Occipital lobe (tissue), 1 donor: ENCODE measurements at regions not wholly inside any gene's neighbourhood (a gene's known extent, or its start where the extent isn't known, plus 50 kb on each side); places are given as distances from the start of the nearest gene placed in this dataset.
"Not testable (repeated sequence)": the region's sequence is repeated elsewhere in the genome, so short reads cannot be mapped to it uniquely, and the experiment has no call there.

Experiments used
- DNase-seq: peaks from one replicate; lab custom pipeline; 2025; lab: John Stamatoyannopoulos, UW

GRCh38 chr11:21625982-21626381, 566.9 kb upstream of the ANO5 start:
- DNase-seq, result no peak

GRCh38 chr11:21628641-21629040, 564.2 kb upstream of the ANO5 start:
- DNase-seq, result no peak

GRCh38 chr11:21630934-21631478, 561.9 kb upstream of the ANO5 start:
- DNase-seq, result no peak

- DNase-seq, result no peak
These were observed 560.9 kb upstream of the ANO5 start for GRCh38 chr11:21631991-21632390.

- no peak for DNase-seq
These were observed 558.4 kb upstream of the ANO5 start for GRCh38 chr11:21634491-21634890.

GRCh38 chr11:21634956-21635355, 557.9 kb upstream of the ANO5 start:
- no peak for DNase-seq

- DNase-seq, result no peak
These were observed 557.3 kb upstream of the ANO5 start for GRCh38 chr11:21635394-21636145.

GRCh38 chr11:21636561-21636960, 556.3 kb upstream of the ANO5 start:
- DNase-seq, result no peak

- no peak for DNase-seq
These were observed 552.4 kb upstream of the ANO5 start for GRCh38 chr11:21640491-21640890.

- DNase-seq, result no peak
These were observed 551.0 kb upstream of the ANO5 start for GRCh38 chr11:21641869-21642268.

- no peak for DNase-seq
These were observed 546.5 kb upstream of the ANO5 start for GRCh38 chr11:21646351-21646750.

GRCh38 chr11:21650961-21651360, 541.9 kb upstream of the ANO5 start:
- DNase-seq, result no peak

- no peak for DNase-seq
These were observed 538.9 kb upstream of the ANO5 start for GRCh38 chr11:21653951-21654421.

- DNase-seq, result no peak
These were observed 536.8 kb upstream of the ANO5 start for GRCh38 chr11:21656065-21656464.

GRCh38 chr11:21658654-21659193, 534.2 kb upstream of the ANO5 start:
- DNase-seq, result no peak

- not testable (repeated sequence) for DNase-seq
These were observed 533.5 kb upstream of the ANO5 start for GRCh38 chr11:21659377-21659776.

- DNase-seq, result no peak
These were observed 532.9 kb upstream of the ANO5 start for GRCh38 chr11:21659961-21660360.

- no peak for DNase-seq
These were observed 517.8 kb upstream of the ANO5 start for GRCh38 chr11:21675049-21675616.

GRCh38 chr11:21687643-21688042, 505.2 kb upstream of the ANO5 start:
- DNase-seq, result no peak

- DNase-seq, result no peak
These were observed 488.3 kb upstream of the ANO5 start for GRCh38 chr11:21704539-21704938.

GRCh38 chr11:21707116-21707739, 485.7 kb upstream of the ANO5 start:
- no peak for DNase-seq

- no peak for DNase-seq
These were observed 482.1 kb upstream of the ANO5 start for GRCh38 chr11:21710809-21711208.
